ENCODE measurements at regions not wholly inside any gene's neighbourhood (a gene's known extent, or its start where the extent isn't known, plus 50 kb on each side); places are given as distances from the start of the nearest gene placed in this dataset.

DNA sequence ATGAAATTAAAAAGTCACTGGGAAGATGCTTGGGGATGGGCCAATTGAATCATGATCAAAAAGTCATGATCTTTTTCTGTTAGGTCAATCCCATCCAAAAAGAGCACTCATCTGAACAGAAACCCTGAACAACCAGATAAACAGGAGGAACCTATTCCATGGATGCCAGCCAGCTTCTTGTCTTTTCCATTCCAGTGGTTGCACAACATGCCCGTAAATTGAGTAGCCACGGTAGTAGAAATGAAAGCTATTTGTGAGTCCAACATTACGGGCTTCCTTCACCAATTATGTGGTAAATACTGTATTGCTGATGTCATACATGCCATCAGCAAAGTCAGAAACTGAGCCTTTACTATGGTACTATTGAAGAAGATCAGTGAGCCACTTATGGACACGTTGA lies 982.4 kb upstream of the HS3ST1 start:
- no peak overlapping the region for H3K4me3 ChIP-seq
- no peak for TF ChIP-seq POLR2A (IDR thresholded peaks at IDR 0.05)
- TF ChIP-seq, protein P1, sequence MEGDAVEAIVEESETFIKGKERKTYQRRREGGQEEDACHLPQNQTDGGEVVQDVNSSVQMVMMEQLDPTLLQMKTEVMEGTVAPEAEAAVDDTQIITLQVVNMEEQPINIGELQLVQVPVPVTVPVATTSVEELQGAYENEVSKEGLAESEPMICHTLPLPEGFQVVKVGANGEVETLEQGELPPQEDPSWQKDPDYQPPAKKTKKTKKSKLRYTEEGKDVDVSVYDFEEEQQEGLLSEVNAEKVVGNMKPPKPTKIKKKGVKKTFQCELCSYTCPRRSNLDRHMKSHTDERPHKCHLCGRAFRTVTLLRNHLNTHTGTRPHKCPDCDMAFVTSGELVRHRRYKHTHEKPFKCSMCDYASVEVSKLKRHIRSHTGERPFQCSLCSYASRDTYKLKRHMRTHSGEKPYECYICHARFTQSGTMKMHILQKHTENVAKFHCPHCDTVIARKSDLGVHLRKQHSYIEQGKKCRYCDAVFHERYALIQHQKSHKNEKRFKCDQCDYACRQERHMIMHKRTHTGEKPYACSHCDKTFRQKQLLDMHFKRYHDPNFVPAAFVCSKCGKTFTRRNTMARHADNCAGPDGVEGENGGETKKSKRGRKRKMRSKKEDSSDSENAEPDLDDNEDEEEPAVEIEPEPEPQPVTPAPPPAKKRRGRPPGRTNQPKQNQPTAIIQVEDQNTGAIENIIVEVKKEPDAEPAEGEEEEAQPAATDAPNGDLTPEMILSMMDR (IDR thresholded peaks at IDR 0.05), result no peak
- peak; percentile 58 for TF ChIP-seq POLR2AphosphoS5 (IDR thresholded peaks at IDR 0.05)
- DNase-seq (ENCODE audit: low spot score), result peak; percentile 58
- no peaks in the 10 kb centered on the region for H3K4me1 ChIP-seq (replicated peaks)
- intact Hi-C loops (cut with DNase I), result no loop called here
- no peaks in the 10 kb centered on the region for H3K27me3 ChIP-seq (replicated peaks; ENCODE audit: insufficient read depth)
- no peaks in the 10 kb centered on the region for H3K9me3 ChIP-seq
- no peak overlapping the region for H3K27ac ChIP-seq
- no peaks in the 10 kb centered on the region for H3K36me3 ChIP-seq
- 39% methylated on average over 4 of the region's 4 CpGs for WGBS

DNA sequence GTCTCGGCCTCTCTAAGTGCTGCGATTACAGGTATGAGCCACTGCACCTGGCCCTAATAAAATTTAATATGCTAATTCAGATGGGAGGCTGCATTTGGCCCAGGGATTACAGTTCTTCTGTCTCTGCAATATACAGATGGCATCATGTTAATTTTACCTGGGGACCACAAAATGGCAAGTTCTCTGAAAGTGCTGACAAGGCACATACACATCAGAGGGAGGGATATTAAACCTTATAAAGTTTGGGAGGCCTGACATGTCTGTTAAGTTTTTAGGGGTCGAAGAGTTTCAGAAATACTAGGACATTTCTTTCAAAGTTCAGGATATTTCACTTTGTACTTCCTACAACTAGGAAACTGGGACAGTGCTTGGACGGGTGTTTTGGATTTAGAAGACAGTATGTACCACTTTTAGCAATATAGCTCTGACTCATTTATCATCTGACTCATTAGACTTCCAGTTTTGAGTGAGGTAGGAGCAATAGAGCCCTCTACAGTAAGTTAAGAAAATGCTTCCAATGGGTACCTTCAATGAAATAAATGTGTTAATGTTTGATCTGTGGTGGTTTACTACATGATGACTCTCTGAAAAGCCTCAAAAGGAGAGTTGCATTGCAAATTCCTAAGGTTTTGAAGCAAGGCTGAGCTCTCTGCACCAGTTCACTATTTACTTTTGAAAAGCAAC lies 981.0 kb upstream of the HS3ST1 start:
- Histone ChIP-seq H3K9me3 (no peaks in the 10 kb centered on the region), H3K27ac (no peak overlapping the region), H3K4me3 (no peak overlapping the region), H3K27me3 (replicated peaks; ENCODE audit: insufficient read depth) (no peaks in the 10 kb centered on the region), H3K36me3 (no peaks in the 10 kb centered on the region), H3K4me1 (replicated peaks) (no peaks in the 10 kb centered on the region)
- DNase-seq (ENCODE audit: low spot score), result no peak
- no peak for TF ChIP-seq POLR2AphosphoS5 (IDR thresholded peaks at IDR 0.05)
- TF ChIP-seq, protein P1 (IDR thresholded peaks at IDR 0.05), result no peak
- 61% methylated on average over 4 of the region's 4 CpGs for whole genome bisulfite sequencing
- intact Hi-C loops (cut with DNase I), result no loop called here

DNA sequence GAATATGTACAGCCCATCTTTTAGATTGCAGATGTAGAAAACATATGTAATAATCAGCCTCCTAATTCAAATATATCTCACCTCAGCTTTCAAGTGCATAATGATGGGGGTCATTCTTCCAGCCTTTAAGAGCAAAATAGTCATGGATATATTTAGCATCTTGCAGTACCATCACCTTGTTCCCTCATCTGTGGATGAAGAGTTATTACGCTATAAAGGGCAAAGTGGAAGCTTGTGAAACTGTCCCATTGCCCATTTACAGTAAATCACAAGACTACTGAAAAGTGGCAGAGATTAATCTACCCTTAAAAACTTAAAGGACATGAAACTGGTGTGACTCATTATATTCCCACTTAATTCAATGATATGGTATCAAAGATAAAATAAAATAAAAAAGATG lies 979.7 kb upstream of the HS3ST1 start:
- Histone ChIP-seq H3K27me3 (replicated peaks; ENCODE audit: insufficient read depth) (no peaks in the 10 kb centered on the region), H3K4me3 (no peak overlapping the region), H3K27ac (no peak overlapping the region), H3K36me3 (no peaks in the 10 kb centered on the region), H3K4me1 (replicated peaks) (no peaks in the 10 kb centered on the region), H3K9me3 (no peaks in the 10 kb centered on the region)
- TF ChIP-seq POLR2AphosphoS5 (IDR thresholded peaks at IDR 0.05), result no peak
- TF ChIP-seq POLR2A (IDR thresholded peaks at IDR 0.05), result no peak
- TF ChIP-seq, protein P1 (IDR thresholded peaks at IDR 0.05), result no peak
- 86% methylated on average over 1 of the region's 1 CpG for WGBS
- intact Hi-C loops (cut with DNase I), result no loop called here
- no peak for DNase-seq (ENCODE audit: low spot score)

DNA sequence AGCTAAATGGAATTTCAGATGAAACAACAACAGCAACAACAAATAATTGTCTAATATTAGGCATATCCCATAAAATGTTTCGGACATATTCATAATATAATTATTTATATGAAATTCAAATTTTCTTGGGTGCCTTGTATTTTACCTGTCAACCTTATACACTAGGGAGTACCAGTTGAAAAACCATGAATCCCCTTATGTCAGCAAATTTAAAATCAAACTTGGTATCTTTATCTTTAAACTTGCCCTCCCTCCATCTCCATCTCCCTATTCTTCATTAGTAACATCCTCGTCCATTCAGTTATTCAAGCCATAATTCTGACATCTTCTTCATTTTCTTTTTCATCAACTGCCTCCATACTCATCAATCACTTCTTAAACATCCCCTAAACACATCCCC lies 974.5 kb upstream of the HS3ST1 start:
- Histone ChIP-seq H3K4me1 (replicated peaks) (no peaks in the 10 kb centered on the region), H3K4me3 (no peak overlapping the region), H3K27me3 (replicated peaks; ENCODE audit: insufficient read depth) (no peaks in the 10 kb centered on the region), H3K36me3 (no peaks in the 10 kb centered on the region), H3K27ac (no peak overlapping the region), H3K9me3 (no peaks in the 10 kb centered on the region)
- intact Hi-C loops (cut with DNase I), result no loop called here
- DNase-seq (ENCODE audit: low spot score), result no peak
- 91% methylated on average over 2 of the region's 2 CpGs for WGBS
- TF ChIP-seq, protein P1 (IDR thresholded peaks at IDR 0.05), result no peak

DNA sequence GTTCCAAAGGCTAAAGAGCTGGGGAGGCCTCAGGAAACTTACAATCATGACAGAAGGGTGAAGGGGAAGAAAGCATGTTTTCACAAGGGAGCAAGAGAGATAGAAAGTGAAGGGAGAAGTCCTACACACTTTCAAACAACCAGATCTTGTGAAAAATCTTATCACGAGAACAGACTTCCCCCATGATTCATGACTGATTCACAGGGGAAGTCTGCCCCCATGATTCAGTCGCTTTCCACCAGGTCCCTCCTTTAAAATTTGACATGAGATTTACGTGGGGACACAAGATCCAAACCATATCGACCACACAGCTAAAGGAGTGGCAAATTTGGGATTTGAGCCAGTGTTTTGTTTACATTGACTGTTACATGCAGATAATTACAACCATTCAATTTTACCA lies 971.1 kb upstream of the HS3ST1 start:
- no peaks in the 10 kb centered on the region for H3K4me1 ChIP-seq (replicated peaks)
- WGBS, result 47% methylated on average over 4 of the region's 4 CpGs
- H3K4me3 ChIP-seq, result no peak overlapping the region
- H3K27ac ChIP-seq, result no peak overlapping the region
- H3K9me3 ChIP-seq, result no peaks in the 10 kb centered on the region
- H3K27me3 ChIP-seq (replicated peaks; ENCODE audit: insufficient read depth), result no peaks in the 10 kb centered on the region
- H3K36me3 ChIP-seq, result no peaks in the 10 kb centered on the region
- intact Hi-C loops (cut with DNase I), result no loop called here
- no peak for TF ChIP-seq POLR2A (IDR thresholded peaks at IDR 0.05)
- TF ChIP-seq, protein P1 (IDR thresholded peaks at IDR 0.05), result no peak
- no peak for TF ChIP-seq POLR2AphosphoS5 (IDR thresholded peaks at IDR 0.05)
- no peak for DNase-seq (ENCODE audit: low spot score)
